Prostate gland (tissue), 2 donors: ENCODE measurements at regions not wholly inside any gene's neighbourhood (a gene's known extent, or its start where the extent isn't known, plus 50 kb on each side); places are given as distances from the start of the nearest gene placed in this dataset.

Experiments
- POLR2A ChIP-seq: fragments of 450-650 bp; IDR thresholded peaks from one replicate; pipeline ENCODE4 v1.6.1; 2016; ENCODE audit warnings: antibody characterized with exemption, mild to moderate bottlenecking
- POLR2AphosphoS5 ChIP-seq: sonication (generic); formaldehyde crosslinking; IDR thresholded peaks from one replicate; pipeline ENCODE4 v1.6.1; 2017; ENCODE audit warnings: antibody characterized with exemption
- TF ChIP-seq, protein P1 (sequence below), 4 experiments: fragments of 200-600 bp in 2 of 4; fragments of 450-650 bp in 2 of 4; sonication (generic) in 2 of 4; IDR thresholded peaks; 1 replicate in 3 of 4; 2 replicates in 1 of 4; pipeline ENCODE4 v1.5.1; 2016 to 2019; ENCODE audit warnings: antibody characterized with exemption in 4 of 4, mild to moderate bottlenecking in 2 of 4, moderate library complexity in 2 of 4

- TF ChIP-seq, protein P1, sequence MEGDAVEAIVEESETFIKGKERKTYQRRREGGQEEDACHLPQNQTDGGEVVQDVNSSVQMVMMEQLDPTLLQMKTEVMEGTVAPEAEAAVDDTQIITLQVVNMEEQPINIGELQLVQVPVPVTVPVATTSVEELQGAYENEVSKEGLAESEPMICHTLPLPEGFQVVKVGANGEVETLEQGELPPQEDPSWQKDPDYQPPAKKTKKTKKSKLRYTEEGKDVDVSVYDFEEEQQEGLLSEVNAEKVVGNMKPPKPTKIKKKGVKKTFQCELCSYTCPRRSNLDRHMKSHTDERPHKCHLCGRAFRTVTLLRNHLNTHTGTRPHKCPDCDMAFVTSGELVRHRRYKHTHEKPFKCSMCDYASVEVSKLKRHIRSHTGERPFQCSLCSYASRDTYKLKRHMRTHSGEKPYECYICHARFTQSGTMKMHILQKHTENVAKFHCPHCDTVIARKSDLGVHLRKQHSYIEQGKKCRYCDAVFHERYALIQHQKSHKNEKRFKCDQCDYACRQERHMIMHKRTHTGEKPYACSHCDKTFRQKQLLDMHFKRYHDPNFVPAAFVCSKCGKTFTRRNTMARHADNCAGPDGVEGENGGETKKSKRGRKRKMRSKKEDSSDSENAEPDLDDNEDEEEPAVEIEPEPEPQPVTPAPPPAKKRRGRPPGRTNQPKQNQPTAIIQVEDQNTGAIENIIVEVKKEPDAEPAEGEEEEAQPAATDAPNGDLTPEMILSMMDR (IDR thresholded peaks at IDR 0.05), result no peak
- no peak for TF ChIP-seq POLR2A
- TF ChIP-seq POLR2AphosphoS5, result no peak
Measured at GRCh38 chr13:39226359-39226758, 188.1 kb downstream of the NHLRC3 start.
